NCI-H128 (cell line): ENCODE measurements at regions not wholly inside any gene's neighbourhood (a gene's known extent, or its start where the extent isn't known, plus 50 kb on each side); places are given as distances from the start of the nearest gene placed in this dataset.

ENCODE experiments used
- DNase-seq: peaks from one replicate; lab custom pipeline; 2025; ENCODE audit not compliant: unreplicated experiment; lab: John Stamatoyannopoulos, UW

GRCh38 chr16:56093055-56093454, 98.2 kb upstream of the GNAO1 start:
- DNase-seq = no peak

DNA sequence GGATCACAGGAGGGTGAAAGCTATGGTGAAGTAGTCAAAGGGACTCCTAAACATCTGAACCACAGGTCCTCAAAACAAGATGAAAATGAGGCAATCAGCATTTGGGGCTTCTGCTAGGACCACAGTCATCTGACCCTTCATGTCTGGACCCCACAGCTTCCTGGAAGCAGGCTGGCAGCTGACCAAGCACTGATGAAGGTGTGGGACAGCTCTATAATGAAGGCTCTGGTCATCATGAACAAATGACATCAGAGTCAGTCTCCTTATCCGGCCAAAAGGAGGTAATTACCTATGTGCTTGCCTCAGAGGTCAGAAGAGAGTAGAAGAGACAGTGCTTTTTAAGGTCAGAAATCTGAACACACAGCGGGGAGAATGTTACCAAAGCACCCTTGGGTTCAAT, 101.2 kb upstream of the GNAO1 start:
- DNase-seq = no peak

- DNase-seq = no peak
Observed at GRCh38 chr16:56087626-56088025, 103.7 kb upstream of the GNAO1 start.

DNA sequence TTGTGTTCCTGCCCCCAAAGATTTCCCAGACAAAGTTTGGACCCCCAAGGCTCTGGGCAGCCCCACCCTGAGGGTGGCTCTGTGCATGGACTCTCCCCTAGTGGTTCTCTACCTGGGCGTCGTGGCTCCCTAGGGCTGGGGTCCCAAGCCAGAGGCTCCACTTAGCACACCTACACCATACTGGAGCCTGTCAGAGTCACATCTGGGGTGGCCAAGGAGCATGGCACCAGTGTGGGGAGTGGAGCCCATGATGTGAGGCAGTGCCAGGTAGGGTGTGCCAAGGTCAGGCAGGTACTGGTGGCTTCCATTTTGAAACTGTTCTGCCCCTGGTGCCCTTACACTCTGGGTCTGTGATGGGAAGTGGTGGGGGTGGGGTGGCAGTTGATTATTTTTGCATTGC, 109.9 kb upstream of the GNAO1 start:
- no peak for DNase-seq

GRCh38 chr16:56075732-56076388, 115.4 kb upstream of the GNAO1 start:
- DNase-seq = no peak

DNA sequence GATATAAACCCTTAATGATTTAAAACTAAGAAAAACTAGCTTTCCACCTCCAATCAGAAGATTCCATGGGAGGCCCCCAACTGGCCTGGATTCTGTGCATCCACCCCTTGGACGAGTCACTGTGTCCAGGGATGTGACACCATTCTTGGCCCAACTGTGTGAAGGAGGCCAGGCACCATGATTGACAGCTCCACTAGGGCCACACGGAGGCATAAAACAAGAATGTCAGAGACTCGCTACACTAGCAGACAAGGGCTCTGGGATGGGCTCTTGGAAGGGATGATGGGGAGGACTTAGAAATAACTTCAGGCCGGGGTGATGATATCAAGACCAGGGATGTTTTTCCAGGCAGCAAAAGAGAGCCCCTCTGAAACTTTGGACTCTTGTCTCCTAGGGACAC, 117.8 kb upstream of the GNAO1 start:
- no peak for DNase-seq

DNA sequence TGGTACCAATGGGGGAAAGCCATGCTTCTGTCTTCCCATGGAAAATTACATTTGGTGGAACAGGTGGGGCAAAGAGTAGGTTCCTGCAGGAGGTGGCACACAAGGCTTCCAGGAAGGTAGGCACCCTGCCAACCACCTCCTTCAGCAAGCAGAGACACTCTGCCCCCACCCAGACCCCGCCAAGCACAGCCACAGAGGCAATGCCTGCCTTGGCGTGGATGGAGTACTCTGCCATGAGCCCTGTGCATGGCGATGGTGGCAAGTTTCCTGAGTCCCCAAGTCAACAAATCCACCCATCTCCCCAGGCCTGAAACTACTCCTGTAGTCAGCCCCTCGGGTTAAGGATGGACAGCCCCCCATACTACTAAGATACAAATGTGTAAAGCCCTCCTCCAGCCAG, 119.2 kb upstream of the GNAO1 start:
- DNase-seq = no peak

- DNase-seq = no peak
Observed at GRCh38 chr16:56068816-56069215, 122.5 kb upstream of the GNAO1 start.

DNA sequence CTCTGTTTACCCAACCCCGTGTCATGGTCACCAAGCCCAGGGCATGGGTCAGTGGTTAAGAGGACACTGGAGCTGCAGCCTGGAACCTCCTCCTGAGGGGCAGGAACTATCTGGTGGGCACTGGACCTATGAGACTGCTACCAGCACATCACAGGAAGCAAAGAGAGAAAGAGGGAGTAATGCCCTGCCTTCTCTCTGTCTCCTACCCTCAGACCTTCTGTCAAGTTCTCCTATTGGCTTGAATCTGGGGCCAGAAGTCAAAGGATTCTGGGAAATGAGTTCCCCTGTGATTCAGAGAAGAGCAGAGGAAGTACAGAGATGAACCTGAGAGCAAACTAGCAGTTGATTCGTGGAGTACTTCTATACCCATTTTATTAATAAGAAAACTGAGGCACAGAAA, 123.0 kb upstream of the GNAO1 start:
- DNase-seq = no peak

DNA sequence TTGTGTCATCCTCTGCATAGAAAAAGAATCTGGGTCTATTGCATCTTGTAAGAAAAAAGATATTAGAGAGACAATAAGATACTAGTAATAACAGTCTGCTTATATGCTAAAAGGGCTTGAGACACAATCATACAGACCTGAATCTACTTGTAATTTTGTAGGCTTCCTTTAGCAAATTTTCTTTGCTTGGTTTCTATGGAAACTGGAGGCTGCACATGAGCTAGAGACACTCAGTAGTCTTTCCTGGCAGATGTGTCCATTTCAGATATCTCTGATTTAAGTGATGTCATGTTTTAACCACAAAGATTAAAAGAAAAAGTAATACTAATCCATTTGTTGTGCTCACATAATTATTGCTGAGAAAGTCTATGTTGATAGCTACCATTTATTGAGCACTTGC, 123.9 kb upstream of the GNAO1 start:
- DNase-seq = no peak

DNA sequence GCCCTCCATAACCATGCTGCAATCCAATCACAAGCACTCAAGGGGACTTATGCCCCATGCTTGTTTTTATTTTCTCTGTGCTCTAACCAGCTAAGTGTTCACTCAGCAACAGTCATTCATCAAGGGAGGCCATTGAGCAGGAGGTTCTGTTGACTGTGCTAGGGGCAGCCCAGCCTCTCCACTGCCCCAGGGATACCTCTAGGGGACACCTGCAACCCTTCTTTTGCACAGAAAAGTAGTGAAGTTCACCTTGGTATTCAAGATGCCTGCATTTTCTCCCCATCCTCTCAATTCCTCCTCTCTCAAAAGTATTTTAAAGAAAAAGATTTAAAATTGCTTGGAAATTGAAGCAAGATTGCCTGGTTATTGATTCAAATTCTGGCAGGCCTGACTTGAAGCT, 124.7 kb upstream of the GNAO1 start:
- DNase-seq = no peak

GRCh38 chr16:56063111-56063510, 128.2 kb upstream of the GNAO1 start:
- DNase-seq = no peak

- no peak for DNase-seq
Observed at GRCh38 chr16:56057151-56057550, 134.1 kb upstream of the GNAO1 start.

DNA sequence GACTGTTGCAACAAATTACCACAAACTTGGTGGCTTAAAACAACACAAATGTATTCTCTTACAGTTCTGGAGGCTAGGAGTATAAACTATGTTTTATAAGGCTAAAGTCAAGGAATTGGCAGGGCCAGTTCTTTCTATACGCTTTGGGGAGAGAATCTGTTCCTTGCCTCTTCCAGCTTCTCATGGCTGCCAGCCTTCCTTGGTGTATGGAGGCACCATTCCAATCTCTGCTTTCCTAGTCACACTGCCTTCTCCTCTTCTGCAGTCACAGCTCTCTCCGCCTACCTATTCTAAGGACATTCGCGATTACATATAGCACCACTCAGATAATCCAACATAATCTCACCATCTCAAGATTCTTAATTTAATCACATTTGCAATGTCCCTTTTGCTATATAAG, 140.4 kb upstream of the GNAO1 start:
- no peak for DNase-seq

DNA sequence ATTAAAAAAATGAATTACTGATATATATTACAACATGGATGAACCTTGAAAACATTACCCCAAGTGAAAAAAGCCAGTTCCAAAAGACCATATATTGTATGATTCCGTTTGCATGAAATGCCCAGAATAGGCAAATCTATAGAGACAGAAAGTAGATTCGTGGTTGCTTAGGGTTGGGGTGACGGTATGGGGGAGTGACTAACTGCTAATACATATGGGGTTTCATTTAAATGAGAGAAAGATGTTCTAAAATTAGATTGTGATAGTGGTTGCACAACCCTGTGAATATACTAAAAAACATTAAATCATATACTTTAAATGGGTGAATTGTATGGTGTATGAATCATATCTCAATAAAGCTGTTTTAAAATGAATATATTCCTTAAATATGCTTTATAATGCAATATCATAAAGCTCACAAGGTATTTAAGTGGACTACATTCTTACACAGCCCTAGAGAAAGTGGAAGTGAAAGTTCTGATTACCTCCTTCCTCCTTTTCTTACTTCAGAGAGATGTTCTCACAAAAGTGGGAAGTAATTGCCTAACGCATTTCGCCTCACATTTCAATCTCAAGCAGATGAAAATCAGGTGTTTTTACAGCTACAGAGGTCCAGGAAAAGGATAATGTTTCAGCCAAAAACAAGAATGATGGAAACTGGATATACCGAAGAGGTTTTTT, 142.7 kb upstream of the GNAO1 start:
- no peak for DNase-seq

DNA sequence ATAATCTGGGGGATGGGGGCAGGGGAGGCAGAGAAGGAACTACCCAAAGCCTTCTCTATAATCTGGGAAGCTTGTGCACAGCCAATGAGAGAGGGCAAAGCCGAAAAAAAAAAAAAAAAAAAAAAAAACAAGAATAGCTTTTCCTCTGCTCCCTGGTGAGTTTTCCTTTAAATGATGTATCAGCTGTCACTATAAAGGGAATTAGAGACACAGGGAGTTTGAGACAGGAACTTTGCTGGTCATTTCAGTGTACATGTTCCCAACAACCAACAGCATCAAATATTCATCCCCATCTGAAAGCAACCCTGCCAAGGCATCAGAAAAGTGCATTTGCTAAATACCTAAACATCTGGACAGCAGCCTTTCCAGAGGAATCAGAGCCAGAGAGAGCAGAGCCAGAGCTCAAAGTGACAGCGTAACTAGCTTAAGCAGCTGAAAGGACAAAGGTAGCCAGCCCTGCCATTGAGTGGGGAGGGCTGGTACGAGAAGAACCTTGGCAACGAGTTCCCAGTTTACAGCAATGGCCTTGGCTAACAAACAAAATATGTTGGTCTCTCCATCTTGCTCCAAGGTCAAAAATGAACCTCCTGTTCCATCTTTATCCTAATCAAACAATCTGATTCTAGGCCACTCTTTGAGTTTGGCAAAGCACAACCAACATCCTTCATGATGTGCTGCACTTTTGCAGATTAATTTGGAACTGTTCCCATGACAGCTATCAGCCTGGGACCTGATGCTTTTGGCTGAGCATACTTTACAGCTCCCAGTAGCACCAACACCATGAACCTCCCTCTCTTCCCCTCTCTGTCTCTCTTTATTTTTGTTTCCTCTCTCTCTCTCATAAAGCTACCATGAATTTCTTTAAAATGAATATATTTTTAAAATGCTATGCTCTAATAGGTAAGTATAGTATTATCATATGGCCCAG, 143.7 kb upstream of the GNAO1 start:
- DNase-seq = no peak

DNA sequence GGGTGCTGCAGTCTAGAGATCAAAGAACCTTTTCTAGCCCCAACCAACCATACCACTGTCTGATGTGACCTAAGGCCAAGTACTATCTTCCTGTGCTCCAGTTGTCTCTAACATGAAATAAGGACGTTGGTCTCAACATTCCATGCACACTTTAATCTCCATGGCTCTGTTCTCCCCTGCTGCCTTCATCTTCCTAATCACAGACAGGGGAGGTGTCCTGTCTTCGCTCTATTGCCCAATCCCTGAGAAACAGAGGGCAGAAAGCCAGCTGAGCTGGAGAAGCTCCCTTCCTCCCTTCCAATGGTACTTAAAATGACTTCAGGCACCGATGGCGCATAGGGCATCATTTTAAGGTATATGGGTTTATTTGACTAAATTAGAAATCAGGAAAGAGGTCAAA, 148.9 kb upstream of the GNAO1 start:
- DNase-seq = no peak

GRCh38 chr16:56041556-56042140, 149.6 kb upstream of the GNAO1 start:
- no peak for DNase-seq

- DNase-seq = no peak
Observed at GRCh38 chr16:56038564-56039098, 152.7 kb upstream of the GNAO1 start.

GRCh38 chr16:56032072-56032471, 156.9 kb upstream of the CES5A start:
- no peak for DNase-seq

GRCh38 chr16:56029026-56029425, 153.9 kb upstream of the CES5A start:
- DNase-seq = no peak
